ENCODE measurements at regions not wholly inside any gene's neighbourhood (a gene's known extent, or its start where the extent isn't known, plus 50 kb on each side); places are given as distances from the start of the nearest gene placed in this dataset.

DNA sequence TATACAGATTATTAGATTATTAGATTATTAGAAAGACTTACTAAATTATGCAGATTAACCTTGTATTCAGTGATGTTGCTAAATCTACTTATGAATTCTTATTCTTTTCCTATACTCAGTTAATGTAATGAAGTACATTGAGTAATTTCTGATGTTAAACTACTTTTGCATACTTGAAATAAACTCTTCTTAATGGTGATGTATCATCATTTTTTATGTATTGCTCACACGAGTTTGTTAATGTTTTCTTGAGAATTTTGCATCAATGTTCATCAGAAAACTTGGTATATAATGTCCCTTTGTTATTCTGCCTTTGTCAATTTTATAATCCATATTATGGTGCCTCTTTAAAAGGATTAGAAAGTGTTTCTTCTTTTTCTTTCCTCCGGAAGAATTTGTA is 163.2 kb upstream of the COL8A1 start:
- Histone ChIP-seq H3K9me2 (replicated peaks; ENCODE audit: insufficient read depth, low read length) (no peaks in the 10 kb centered on the region), H3F3A (ENCODE audit: insufficient read depth) (no peaks in the 10 kb centered on the region), H3K9me3 (ENCODE audit: insufficient read depth, low read length) (peaks cover 6% of the 10 kb centered on the region; the same call in 1 of the 2 replicates), H3K79me2 (ENCODE audit: insufficient read depth, low read length) (no peaks in the 10 kb centered on the region), H4K20me1 (ENCODE audit: low read depth, low read length) (no peaks in the 10 kb centered on the region), H3K9ac (ENCODE audit: low read length) (no peak overlapping the region), H2AFZ (ENCODE audit: low read depth, low read length, severe bottlenecking) (no peak overlapping the region), H3K27ac (ENCODE audit: low read depth, low read length) (no peak overlapping the region), H3K4me3 (ENCODE audit: insufficient read depth, low read length, poor library complexity, severe bottlenecking) (no peak overlapping the region), H3K4me2 (ENCODE audit: low read depth, low read length, poor library complexity, severe bottlenecking) (no peak overlapping the region), H3K36me3 (ENCODE audit: low read length) (no peaks in the 10 kb centered on the region), H3K27me3 (ENCODE audit: low read length) (no peaks in the 10 kb centered on the region)
- TF ChIP-seq, protein P1, sequence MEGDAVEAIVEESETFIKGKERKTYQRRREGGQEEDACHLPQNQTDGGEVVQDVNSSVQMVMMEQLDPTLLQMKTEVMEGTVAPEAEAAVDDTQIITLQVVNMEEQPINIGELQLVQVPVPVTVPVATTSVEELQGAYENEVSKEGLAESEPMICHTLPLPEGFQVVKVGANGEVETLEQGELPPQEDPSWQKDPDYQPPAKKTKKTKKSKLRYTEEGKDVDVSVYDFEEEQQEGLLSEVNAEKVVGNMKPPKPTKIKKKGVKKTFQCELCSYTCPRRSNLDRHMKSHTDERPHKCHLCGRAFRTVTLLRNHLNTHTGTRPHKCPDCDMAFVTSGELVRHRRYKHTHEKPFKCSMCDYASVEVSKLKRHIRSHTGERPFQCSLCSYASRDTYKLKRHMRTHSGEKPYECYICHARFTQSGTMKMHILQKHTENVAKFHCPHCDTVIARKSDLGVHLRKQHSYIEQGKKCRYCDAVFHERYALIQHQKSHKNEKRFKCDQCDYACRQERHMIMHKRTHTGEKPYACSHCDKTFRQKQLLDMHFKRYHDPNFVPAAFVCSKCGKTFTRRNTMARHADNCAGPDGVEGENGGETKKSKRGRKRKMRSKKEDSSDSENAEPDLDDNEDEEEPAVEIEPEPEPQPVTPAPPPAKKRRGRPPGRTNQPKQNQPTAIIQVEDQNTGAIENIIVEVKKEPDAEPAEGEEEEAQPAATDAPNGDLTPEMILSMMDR (IDR thresholded peaks at IDR 0.05; ENCODE audit: insufficient read depth, low read length, poor library complexity, severe bottlenecking): no peak
- no peak for TF ChIP-seq EZH2phosphoT487 (conservative IDR thresholded peaks at IDR 0.05; ENCODE audit: low read length)

DNA sequence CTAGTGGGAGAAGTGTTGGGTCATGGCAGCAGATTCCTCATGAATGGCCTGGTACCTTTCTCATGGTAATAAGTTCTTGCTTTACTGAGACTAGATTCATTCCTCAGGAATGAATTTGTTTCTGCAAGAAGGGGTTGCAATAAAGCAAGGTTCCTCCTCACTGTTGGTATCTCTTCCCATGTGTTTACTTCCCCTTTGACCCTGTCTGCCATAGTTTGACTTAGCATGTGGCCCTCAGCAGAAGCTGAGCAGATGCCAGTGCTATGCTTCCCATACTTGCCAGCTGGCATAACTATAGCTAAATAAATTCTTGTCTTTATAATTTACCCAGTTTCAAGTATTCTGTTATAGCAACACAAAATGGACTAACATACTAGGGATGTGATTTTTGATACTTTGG is 163.6 kb upstream of the COL8A1 start:
- H3K4me2 ChIP-seq (ENCODE audit: low read depth, low read length, poor library complexity, severe bottlenecking): no peak overlapping the region

DNA sequence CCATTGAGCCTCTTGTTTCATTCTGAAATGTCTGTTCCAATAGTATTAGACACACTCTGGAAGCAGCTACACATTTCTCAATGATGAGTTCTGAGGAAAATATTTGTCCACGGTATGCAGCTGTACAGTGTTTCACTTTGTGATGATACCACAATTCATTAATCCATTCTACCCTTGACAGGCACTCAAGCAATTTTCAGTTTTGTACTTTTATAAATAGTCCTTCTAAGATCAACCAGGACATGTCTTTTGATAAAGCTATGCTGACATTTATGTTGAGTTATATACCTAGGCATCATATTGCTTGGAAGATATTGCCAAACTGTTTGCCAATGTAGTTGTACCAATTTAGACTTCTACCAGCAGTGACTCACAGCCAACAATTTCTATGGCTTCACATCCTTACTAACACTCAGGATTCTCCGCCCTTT is 165.1 kb upstream of the COL8A1 start:
- no peaks in the 10 kb centered on the region for H3K79me2 ChIP-seq (ENCODE audit: insufficient read depth, low read length)
- H3K9me2 ChIP-seq (replicated peaks; ENCODE audit: insufficient read depth, low read length): no peaks in the 10 kb centered on the region
- H3K9me3 ChIP-seq (ENCODE audit: insufficient read depth, low read length): peaks cover 1% of the 10 kb centered on the region; the same call in 1 of the 2 replicates
- no peak overlapping the region for H3K27ac ChIP-seq (ENCODE audit: low read depth, low read length)
- no peaks in the 10 kb centered on the region for H3F3A ChIP-seq (ENCODE audit: insufficient read depth)
- H3K36me3 ChIP-seq (ENCODE audit: low read length): no peaks in the 10 kb centered on the region
- no peaks in the 10 kb centered on the region for H4K20me1 ChIP-seq (ENCODE audit: low read depth, low read length)
- no peak overlapping the region for H3K9ac ChIP-seq (ENCODE audit: low read length)
- H3K27me3 ChIP-seq (ENCODE audit: low read length): no peaks in the 10 kb centered on the region
- no peak overlapping the region for H3K4me3 ChIP-seq (ENCODE audit: insufficient read depth, low read length, poor library complexity, severe bottlenecking)
- H2AFZ ChIP-seq (ENCODE audit: low read depth, low read length, severe bottlenecking): no peak overlapping the region
- no peak overlapping the region for H3K4me2 ChIP-seq (ENCODE audit: low read depth, low read length, poor library complexity, severe bottlenecking)
- TF ChIP-seq, protein P1 (IDR thresholded peaks at IDR 0.05; ENCODE audit: insufficient read depth, low read length, poor library complexity, severe bottlenecking): no peak
- TF ChIP-seq EZH2phosphoT487 (conservative IDR thresholded peaks at IDR 0.05; ENCODE audit: low read length): no peak

More for the DNA sequence above, 163.6 kb upstream of the COL8A1 start:
- no peaks in the 10 kb centered on the region for H3F3A ChIP-seq (ENCODE audit: insufficient read depth)
- H3K4me3 ChIP-seq (ENCODE audit: insufficient read depth, low read length, poor library complexity, severe bottlenecking): no peak overlapping the region
- peaks cover 6% of the 10 kb centered on the region; the same call in 1 of the 2 replicates for H3K9me3 ChIP-seq (ENCODE audit: insufficient read depth, low read length)
- TF ChIP-seq, protein P1 (IDR thresholded peaks at IDR 0.05; ENCODE audit: insufficient read depth, low read length, poor library complexity, severe bottlenecking): no peak
- TF ChIP-seq EZH2phosphoT487 (conservative IDR thresholded peaks at IDR 0.05; ENCODE audit: low read length): no peak
- H3K9ac ChIP-seq (ENCODE audit: low read length): no peak overlapping the region
- H4K20me1 ChIP-seq (ENCODE audit: low read depth, low read length): no peaks in the 10 kb centered on the region
- H2AFZ ChIP-seq (ENCODE audit: low read depth, low read length, severe bottlenecking): no peak overlapping the region
- H3K27me3 ChIP-seq (ENCODE audit: low read length): no peaks in the 10 kb centered on the region
- H3K9me2 ChIP-seq (replicated peaks; ENCODE audit: insufficient read depth, low read length): no peaks in the 10 kb centered on the region
- no peaks in the 10 kb centered on the region for H3K79me2 ChIP-seq (ENCODE audit: insufficient read depth, low read length)
- no peak overlapping the region for H3K27ac ChIP-seq (ENCODE audit: low read depth, low read length)
- H3K36me3 ChIP-seq (ENCODE audit: low read length): no peaks in the 10 kb centered on the region

Measured in SU-DHL-6 (cell line).